Jurkat, Clone E6-1 (cell line): ENCODE measurements at regions not wholly inside any gene's neighbourhood (a gene's known extent, or its start where the extent isn't known, plus 50 kb on each side); places are given as distances from the start of the nearest gene placed in this dataset.

Experiments used
- DNase-seq: peaks from one replicate; pipeline ENCODE4 v3.0.0-alpha.2; 2011; ENCODE audit warnings: low read depth, low spot score
- H3K4me3 ChIP-seq: 2 replicates; pipeline ENCODE4 v1.5.1; 2011; ENCODE audit warnings: mild to moderate bottlenecking, low read length, control low read depth, moderate library complexity

DNA sequence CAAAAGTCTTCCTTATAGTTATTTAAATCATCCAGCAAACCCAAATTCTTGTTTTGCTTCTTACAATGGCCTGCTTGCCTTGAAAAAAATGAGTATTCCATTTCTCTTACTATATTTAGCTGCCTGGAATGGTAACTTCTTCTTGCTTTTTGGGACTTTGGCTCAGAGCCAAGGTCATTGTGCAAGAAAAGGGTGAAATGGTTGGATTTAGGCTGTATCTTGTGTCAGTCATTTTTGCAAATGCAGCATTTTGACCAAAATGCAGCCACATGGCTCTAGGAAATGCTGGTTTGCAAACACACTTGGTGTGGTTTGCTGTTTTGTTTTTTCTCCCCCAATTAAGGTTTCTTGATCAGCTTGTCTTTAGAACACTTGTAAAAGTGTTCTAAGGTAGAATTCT, 133.3 kb upstream of the ELL2 start:
- no peak for DNase-seq
- no peak overlapping the region for H3K4me3 ChIP-seq

DNA sequence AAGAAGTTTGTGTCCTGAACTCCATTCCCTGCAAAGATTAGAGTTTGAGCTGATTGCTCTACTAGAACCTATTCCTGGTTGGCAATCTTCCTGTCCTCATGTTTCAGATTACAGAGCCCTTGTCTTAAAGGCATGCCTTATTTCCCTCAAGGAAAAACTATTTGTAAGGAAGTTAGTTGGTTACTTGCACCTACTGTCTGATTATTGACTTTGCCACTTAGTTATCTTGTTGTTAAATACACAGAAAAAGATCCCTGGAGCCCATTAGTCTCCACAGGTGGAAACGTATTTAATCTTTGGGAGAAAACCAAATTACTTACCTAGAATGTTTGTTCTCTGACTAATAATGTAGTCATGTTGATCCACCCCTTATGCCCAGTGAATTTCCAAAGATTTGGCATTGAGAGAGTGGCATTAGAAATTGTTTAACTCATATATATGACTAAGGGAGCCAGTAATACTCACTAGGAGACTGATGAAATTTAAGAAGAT, 132.3 kb upstream of the ELL2 start:
- no peak overlapping the region for H3K4me3 ChIP-seq
- no peak for DNase-seq

DNA sequence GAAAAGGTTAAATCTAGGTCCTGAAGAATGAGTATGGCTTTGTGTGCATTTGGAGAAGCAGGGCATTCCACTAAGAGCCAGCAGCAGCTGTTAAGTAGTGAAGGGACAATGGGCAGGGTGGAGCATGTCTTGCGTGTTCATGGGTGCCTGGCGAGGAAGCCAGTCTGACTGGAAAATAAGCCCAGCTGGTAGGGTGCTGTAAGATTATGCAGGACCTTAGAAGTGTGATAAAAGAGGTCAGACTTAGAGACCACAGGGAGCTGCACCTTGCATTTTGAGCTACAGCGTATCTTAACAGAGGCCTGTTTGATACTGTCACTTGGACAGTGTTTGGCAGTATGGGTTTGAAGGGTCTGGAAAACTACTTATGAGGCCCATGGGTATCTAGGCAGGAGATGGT, 131.7 kb upstream of the ELL2 start:
- no peak overlapping the region for H3K4me3 ChIP-seq

DNA sequence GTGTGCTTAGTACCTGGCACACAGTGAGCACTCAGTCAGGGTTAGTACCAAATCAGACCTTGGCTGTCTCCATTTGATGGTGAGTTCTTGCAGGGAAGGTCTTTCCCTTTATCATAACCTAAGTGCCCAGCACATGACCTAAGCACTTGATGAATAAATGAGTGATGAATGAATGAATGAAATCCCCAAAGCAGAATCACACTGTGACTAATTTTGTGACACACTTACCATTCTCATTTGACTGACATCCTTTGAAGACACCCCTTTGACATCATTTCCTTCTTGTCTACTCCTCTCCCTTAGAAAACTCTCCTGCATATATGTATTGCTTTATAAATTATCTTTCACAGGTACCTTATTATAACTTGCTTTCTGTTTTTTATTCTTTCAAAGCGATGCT, 130.2 kb upstream of the ELL2 start:
- no peak overlapping the region for H3K4me3 ChIP-seq
- DNase-seq = no peak

More for the DNA sequence above, 131.7 kb upstream of the ELL2 start:
- DNase-seq = no peak

DNA sequence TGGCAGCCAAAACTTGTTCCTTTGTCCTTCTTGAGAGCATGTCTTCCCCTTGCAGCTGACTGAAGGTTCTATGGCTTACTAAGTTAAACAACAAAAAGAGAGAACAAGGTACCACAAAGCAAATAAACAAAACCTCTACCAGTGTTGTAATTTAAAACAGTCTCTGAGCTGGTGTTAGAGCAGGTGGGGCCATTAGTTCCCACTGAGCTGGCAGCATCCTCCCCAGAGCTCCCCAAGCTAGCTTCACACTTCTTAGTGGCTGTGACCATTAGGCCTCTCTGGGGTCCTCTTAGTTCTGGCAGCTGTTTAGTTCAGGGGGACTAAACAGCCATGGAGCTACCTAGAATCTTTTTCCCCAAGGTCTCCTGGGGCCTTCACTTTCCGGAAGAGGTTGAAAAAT, 128.6 kb upstream of the ELL2 start:
- no peak for DNase-seq
- H3K4me3 ChIP-seq = no peak overlapping the region

DNA sequence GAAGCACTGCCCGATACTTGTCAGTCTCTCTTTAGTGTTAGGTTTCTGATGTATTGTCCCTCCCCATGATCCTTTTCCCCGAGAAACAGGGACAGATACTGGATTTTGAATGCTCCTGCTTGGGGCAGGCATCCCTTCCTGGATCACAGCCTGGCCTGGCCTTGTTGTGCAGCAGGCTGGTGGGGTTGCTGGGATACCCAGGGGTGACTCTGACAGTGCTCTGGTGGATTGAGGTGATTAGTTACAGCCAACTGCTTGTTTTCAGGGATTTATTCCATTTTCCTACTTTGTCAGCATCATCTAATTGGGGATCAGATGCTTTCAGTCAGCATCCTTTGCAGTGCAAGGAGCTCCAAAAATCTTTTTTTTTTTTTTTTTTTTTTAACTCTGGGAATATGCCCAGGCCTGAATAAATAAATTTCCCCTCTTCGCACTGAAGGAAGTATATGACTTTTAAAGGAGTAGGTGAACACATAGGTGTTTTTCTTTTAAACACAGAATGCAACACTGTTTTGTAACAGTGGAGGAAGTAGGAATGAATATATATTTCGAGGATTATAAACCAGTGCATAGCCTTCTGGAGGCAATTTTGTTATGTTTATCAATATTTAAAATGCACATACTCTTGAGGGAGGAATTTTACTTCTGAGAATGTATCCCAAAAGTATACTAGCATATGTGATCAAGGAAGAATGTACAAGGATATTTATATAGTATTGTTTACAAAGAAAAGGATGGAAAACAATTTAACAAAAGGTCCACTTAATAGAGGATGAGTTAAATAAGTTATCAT, 127.3 kb upstream of the ELL2 start:
- H3K4me3 ChIP-seq = no peak overlapping the region
- DNase-seq = no peak

DNA sequence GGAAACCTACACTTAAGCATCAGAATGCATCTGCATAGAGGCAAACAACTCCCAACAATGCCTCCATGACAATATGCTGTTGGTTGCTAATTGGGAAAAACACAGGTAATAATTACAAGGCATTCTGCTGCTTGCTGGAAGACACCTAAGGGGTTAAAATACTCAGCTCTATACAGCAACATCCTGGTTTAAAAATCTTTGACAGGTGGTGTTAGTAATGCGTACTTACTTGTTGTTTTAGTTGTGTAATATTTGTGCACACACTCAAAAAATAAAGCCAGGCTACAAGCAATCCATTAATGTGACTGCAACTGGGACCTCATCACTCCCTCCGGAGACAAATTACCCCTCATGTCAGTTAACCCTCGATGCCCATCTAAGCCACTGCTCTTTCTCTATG, 126.3 kb upstream of the ELL2 start:
- no peak overlapping the region for H3K4me3 ChIP-seq
- no peak for DNase-seq

DNA sequence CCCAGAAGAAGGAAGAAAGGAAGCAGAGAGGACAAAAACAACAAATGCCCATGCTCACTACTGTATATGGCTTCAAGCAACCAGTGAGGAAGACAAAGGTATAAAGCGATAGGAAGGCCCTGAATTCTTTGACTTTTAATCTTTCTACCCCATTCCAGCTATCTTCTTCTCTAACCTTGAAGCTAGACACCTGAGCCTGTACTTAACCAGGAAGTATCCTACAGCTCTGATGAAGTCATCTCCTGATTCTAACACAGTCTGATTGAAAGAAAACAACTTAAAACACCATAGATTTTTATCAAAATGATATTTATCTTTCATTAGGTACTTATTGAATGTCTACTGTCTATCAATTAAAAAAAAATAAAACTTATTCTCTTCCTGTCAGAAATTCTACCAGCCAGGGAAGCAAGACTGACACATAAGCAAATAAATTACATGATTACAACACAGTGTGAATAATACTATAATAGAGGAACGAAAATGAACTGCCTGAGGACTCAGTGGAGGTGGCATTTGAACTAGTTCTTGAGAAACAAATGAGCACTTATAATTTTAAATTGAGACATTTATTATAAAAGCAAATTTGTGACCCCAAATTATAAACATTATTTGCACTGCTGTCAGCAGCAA, 123.3 kb upstream of the ELL2 start:
- no peak for DNase-seq
- H3K4me3 ChIP-seq = no peak overlapping the region

DNA sequence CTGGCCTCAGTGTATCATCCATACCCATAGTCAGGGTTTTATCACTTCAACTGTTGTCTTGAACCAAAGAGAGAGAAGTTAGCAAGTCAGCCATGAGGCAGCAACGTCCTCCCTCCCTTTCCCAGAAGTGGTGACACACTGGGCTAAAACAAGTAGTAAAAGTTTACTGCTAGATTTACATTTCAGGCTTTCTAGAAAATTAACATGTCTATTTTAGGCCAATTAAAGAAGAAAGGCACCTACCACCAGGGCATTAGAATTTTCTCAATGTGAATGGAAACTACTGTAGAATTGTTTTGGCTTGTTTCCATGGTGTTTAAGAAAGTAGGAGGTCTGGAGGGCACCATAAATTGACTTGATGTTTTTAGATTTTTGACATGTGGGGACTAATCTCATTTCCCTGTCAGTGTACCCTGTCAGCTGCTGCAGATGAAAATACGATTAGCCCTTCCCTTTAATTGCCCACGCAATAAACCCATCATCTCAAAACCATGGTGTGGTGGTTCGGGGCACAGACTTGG, 121.8 kb upstream of the ELL2 start:
- H3K4me3 ChIP-seq = no peak overlapping the region
- DNase-seq = no peak

DNA sequence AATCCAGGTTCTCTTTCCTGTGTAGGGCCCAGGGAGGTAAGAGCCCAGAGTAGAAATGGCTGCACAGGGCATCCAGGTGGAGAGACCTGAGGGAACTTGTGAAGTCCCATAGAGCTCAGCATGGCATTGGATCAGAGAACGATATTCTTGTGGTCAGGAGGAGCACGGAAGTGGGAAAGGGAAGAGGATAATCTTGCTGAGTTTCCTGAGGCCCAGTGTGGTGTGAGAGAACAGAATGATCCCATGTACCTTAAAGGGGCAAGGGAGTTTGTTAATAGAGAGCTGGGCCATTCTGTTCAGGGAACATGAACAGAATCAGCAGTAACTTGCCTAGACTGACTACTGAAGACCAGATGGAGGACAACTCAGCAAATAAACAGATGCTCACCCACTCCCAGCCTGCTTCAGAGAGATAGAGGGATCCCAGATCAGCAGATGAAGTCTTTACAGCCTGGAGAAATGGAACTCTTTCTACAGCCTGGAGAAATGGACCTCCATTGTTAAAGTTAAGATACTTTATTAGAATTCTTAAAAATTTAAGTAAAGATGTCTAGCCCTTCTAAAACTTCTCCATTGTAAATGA, 119.7 kb upstream of the ELL2 start:
- H3K4me3 ChIP-seq = no peak overlapping the region
- no peak for DNase-seq

DNA sequence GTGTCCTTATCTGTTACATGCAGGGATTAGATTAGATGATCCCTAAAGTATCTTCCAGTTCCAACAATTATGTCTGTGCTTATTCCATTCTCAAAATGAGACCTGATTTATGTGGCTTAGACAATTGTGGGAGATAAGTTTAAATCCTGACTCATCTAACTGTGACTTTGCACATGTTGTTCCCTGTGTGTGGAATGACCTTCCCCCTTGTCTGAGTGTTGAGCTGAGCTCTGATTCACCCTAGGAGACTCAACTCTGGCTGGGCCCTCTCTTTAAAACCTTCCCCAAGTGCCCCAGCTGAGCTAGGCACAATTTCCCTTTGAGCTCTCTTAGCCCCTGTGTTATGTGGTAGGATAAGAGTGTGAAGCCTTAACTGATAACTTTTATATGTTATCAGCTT, 118.9 kb upstream of the ELL2 start:
- H3K4me3 ChIP-seq = no peak overlapping the region
- DNase-seq = no peak

DNA sequence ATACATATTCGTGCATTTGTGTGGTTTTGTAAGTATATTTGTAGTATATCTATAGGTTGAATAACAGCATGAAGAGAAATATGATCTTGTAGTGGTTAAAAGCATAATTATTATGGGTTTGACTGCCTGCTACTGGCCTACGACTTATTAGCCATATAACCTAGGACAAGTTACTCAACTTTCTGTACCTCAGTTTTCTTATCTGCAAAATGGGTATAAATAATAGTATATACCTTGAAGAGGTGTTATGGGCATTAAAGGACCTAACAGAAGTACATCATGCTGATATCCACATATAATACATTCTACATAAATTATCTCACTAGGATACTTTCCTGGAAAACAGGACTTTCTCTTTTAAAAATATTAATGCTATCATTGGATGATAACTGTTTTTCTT, 118.3 kb upstream of the ELL2 start:
- H3K4me3 ChIP-seq = no peak overlapping the region
- DNase-seq = no peak

DNA sequence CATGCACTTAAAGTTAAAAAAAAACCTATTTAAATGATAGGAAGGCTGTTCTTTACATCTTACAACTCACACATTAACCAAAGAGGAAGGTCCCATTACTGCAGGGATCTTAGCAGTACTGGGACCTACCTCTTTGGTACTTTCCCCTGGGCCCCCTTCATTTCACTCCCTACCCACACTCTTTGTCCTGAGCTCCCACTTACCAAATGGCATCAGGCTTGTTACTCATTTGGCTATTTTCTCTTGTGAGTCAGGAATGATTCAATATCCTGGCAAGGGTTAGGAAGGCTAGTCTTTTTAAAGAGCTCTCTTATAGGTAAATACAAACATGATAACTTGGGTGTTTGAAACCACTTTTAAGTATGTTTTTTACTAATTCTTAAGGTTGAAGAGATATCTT, 117.4 kb upstream of the ELL2 start:
- H3K4me3 ChIP-seq = no peak overlapping the region
- no peak for DNase-seq

DNA sequence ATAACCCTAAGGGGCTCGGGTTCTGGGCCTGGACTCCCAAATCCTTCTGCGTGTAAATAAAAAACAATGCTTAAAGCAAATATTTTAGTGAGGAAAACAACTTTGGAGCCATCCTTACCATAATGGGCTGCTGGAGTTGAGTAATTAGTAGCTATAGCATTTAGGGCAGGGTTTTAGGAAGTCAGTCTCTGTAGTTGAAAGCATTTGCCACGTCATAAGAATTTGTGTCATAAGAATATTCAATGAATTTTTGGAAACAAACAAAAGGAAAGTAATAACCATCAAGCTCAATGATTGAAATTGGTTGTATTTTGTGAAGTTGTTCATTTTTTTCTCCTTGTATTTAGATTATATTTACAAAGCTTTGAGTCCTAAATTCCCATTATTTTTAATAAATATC, 114.8 kb upstream of the ELL2 start:
- no peak overlapping the region for H3K4me3 ChIP-seq
- no peak for DNase-seq

DNA sequence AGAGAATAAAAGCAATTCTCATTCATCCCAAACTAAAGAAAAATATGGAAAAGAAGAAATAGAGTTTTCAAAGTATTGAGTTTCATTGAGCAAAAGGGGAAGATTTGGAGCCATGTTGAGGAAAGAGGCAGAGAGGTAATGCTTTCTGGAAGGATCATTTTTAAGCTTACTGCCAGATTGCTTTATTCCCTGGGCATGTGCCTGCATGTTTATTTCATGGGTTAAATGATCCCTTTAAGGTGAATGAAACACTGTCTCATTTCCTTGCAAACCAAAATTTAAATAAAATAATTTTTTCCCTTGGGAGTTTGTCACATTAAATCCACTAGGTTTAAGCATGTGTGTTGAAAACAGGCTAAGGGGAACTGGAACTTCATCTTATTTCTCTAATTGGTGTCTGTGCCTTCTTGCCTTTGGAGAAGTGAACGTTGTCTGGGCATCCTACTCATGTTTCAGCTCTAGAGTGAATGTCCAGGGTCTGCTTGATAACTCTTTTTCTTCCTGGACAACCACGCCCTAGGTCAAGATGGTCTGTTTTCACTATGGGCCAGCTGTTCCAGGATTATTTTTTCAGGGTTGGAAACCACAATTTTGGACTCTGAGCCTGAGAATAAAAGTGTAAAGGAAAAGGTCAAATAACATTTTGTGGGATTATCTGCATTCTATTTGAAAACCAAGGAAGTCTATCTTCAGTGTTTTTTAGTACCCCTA, 114.1 kb upstream of the ELL2 start:
- no peak overlapping the region for H3K4me3 ChIP-seq
- DNase-seq = no peak

DNA sequence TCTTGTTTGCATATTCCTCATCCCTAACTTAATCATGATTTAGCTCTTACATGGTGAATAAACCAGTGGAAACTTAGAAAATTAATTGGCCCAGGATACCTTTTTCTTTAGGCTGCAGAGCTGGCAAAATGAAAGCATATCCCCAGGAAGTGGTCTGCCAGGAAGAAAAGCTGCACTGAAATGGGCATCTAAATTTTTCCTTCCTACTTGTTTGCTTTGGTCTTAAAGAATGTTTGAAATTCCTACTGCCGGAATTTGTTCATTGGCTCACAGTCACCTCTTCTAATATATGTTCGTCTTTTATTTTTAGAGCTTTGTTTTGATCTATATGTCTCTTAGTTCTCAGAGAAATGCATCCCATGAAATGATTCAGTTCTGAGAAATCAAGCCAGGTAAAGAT, 113.2 kb upstream of the ELL2 start:
- no peak for DNase-seq
- no peak overlapping the region for H3K4me3 ChIP-seq

DNA sequence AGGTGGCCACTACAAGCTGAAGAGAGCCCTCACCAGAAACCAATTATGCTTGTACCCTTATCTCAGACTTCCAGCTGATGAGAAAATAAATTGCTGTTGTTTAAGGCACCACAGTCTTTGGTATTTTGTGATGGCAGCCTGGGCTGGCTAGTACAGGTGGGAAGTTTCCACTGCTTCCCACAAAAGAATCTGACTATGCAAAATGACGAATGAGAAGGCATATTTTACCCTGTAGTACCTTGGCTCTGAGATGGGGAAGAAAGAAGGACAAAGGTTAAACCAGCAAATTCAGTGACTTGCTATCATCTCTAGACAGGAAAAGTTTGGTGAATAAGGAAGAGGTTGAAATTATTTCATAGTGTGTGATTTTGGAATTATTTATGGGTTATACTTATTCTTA, 112.8 kb upstream of the ELL2 start:
- no peak overlapping the region for H3K4me3 ChIP-seq

DNA sequence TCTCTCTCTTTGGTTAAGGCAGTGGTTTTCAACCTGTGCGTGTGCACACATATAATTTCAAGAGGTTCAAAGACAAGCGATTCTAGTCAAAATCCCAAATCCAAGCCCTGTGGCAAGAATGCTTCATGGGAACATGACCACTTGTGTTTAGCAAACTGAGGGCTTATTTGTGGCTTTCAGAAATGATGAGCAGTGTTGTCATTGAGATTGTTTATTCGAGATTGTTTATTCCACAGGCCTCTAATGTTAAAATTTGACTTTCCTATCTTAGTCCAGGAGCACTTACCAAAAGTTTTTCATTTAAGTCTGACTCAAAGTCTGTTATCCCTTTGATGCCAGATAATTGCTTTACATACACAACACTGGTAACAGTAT, 111.1 kb upstream of the ELL2 start:
- DNase-seq = no peak
- H3K4me3 ChIP-seq = no peak overlapping the region

More for the DNA sequence above, 112.8 kb upstream of the ELL2 start:
- DNase-seq = no peak

DNA sequence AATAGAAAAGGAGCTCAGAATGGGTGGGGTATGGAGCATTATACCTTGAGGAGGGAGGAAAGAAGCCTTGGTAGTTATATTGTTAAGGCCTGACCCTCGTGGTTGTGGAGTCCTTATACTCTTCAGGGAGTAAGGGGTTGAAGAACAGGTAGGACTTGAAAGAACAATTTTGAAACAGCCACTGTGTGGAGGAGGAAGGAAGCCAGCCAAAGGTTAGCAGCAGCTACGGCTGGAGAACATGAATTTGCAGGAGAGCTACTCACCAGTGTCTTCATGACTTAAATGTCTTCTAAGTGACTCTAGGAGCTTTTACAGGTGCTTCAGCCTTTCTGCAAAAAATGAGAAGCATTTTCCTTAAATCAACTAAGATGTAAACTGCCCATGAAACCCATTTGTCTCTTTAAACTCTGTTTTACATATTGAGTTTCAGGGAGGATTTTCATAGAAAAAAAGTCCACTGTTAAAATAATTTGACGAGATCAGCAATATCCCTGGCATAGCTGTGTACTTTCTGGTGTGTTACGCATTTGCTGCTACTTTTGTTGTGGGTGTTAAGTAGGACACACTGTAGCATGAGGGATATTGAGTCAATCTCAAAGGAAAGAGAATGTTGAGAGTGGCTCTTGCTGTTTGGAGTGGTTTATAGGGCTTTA, 110.6 kb upstream of the ELL2 start:
- no peak overlapping the region for H3K4me3 ChIP-seq
- no peak for DNase-seq
